Fibroblast of lung (primary cell): ENCODE measurements at regions not wholly inside any gene's neighbourhood (a gene's known extent, or its start where the extent isn't known, plus 50 kb on each side); places are given as distances from the start of the nearest gene placed in this dataset.

Experiments
- CTCF ChIP-seq, 2 donors: IDR thresholded peaks in 1 of 2; conservative IDR thresholded peaks in 1 of 2; 1 replicate in 1 of 2; 2 replicates in 1 of 2; pipeline ENCODE4 v1.5.1; 2011 to 2012; ENCODE audit warnings: low read length in 2 of 2, control low read depth in 1 of 2, inconsistent platforms in 1 of 2, low read depth in 1 of 2, mild to moderate bottlenecking in 1 of 2
- EZH2 ChIP-seq: IDR thresholded peaks from 2 replicates; pipeline ENCODE4 v1.5.1; 2012; ENCODE audit warnings: low read length, control low read depth, mild to moderate bottlenecking; ENCODE audit errors: missing control alignments

GRCh38 chr1:187276677-187277076, 447.9 kb downstream of the PLA2G4A start:
- TF ChIP-seq CTCF (conservative IDR thresholded peaks at IDR 0.05 in 1 of 2, IDR thresholded peaks at IDR 0.05 in 1 of 2; ENCODE audit: low read depth in 1 of 2, low read length in 2 of 2) (no peak), EZH2 (no peak)
